SHP77 treated with DMSO at 0.1 percent for 48 hours (cell line): ENCODE measurements at regions not wholly inside any gene's neighbourhood (a gene's known extent, or its start where the extent isn't known, plus 50 kb on each side); places are given as distances from the start of the nearest gene placed in this dataset.
"Not testable (repeated sequence)": the region's sequence is repeated elsewhere in the genome, so short reads cannot be mapped to it uniquely, and the experiment has no call there.

Experiments used
- DNase-seq: peaks from one replicate; lab custom pipeline; 2025; lab: John Stamatoyannopoulos, UW

- DNase-seq: not testable (repeated sequence)
These were observed 104.5 kb downstream of the ZNF33B start for GRCh38 chr10:42533866-42534265.

GRCh38 chr10:42532996-42533395 lies 105.4 kb downstream of the ZNF33B start:
- no peak for DNase-seq

- no peak for DNase-seq
These were observed 115.3 kb downstream of the ZNF33B start for GRCh38 chr10:42523098-42523497.

GRCh38 chr10:42519761-42520460 lies 118.5 kb downstream of the ZNF33B start:
- DNase-seq: no peak

- no peak for DNase-seq
These were observed 119.3 kb downstream of the ZNF33B start for GRCh38 chr10:42519079-42519478.

- DNase-seq: no peak
These were observed 124.4 kb downstream of the ZNF33B start for GRCh38 chr10:42513921-42514320.

GRCh38 chr10:42491801-42492200 lies 146.6 kb downstream of the ZNF33B start:
- no peak for DNase-seq

- no peak for DNase-seq
These were observed 147.3 kb downstream of the ZNF33B start for GRCh38 chr10:42491001-42491592.

GRCh38 chr10:42490368-42490767 lies 148.0 kb downstream of the ZNF33B start:
- no peak for DNase-seq

- DNase-seq: no peak
These were observed 150.0 kb downstream of the ZNF33B start for GRCh38 chr10:42488416-42488815.

GRCh38 chr10:42482411-42482810 lies 156.0 kb downstream of the ZNF33B start:
- DNase-seq: no peak

GRCh38 chr10:42479057-42479456 lies 159.3 kb downstream of the ZNF33B start:
- DNase-seq: no peak

- no peak for DNase-seq
These were observed 161.2 kb downstream of the ZNF33B start for GRCh38 chr10:42477170-42477569.

- no peak for DNase-seq
These were observed 162.3 kb downstream of the ZNF33B start for GRCh38 chr10:42476101-42476500.

- DNase-seq: peak; percentile 45
These were observed 162.9 kb downstream of the ZNF33B start for GRCh38 chr10:42475168-42476098.

- no peak for DNase-seq
These were observed 184.1 kb downstream of the ZNF33B start for GRCh38 chr10:42454313-42454712.

GRCh38 chr10:42431095-42431494 lies 207.3 kb downstream of the ZNF33B start:
- DNase-seq: no peak

GRCh38 chr10:42428534-42428933 lies 209.8 kb downstream of the ZNF33B start:
- peak; percentile 1 for DNase-seq

GRCh38 chr10:42422911-42423310 lies 215.5 kb downstream of the ZNF33B start:
- DNase-seq: no peak

GRCh38 chr10:42421812-42422211 lies 216.6 kb downstream of the ZNF33B start:
- no peak for DNase-seq

- DNase-seq: no peak
These were observed 218.6 kb downstream of the ZNF33B start for GRCh38 chr10:42419789-42420188.

GRCh38 chr10:42380926-42381547 lies 257.3 kb downstream of the ZNF33B start:
- no peak for DNase-seq
